Muscle of arm (tissue), 1 donor: ENCODE measurements at regions not wholly inside any gene's neighbourhood (a gene's known extent, or its start where the extent isn't known, plus 50 kb on each side); places are given as distances from the start of the nearest gene placed in this dataset.
"Not testable (repeated sequence)": the region's sequence is repeated elsewhere in the genome, so short reads cannot be mapped to it uniquely, and the experiment has no call there.

Source experiments
- DNase-seq: peaks from one replicate; pipeline ENCODE4 v3.0.0-alpha.2; 2013

DNA sequence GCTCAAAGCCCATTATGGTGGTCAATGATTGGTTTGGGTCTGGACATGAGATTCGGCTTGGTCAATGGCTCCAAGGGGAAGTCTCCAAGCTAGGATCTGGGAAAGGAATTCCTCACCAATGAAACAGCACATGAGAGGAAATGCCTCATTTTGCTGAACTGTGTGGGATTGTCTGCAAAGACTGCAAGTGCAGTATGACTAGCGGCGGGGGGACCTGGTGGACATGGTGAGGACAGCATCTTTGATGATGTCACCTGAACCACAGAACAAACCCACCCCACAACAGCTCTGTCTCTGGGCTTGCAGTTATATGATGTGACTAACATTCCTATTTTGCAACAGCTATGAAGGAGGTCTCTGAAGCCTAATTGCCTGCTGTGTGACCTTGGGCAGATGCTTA, 50.6 kb upstream of the NKD1 start:
- no peak for DNase-seq

DNA sequence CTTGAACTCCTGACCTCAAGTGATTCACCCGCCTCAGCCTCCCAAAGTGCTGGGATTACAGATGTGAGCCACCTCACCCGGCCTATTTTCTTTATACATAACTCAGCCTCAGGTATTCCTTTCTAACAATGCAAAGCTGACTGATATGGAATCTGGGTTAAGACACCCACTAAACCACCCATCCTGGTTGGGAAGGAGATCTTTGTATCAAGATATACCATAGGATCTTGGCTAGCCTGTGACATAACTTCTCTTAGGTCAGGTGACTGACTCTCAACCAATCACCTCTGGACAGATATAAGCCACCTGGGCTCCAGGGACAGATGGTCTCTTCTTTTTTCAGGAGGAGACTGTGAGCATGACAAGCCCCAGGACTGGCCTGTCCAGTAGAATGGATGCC, 51.2 kb upstream of the NKD1 start:
- no peak for DNase-seq

DNA sequence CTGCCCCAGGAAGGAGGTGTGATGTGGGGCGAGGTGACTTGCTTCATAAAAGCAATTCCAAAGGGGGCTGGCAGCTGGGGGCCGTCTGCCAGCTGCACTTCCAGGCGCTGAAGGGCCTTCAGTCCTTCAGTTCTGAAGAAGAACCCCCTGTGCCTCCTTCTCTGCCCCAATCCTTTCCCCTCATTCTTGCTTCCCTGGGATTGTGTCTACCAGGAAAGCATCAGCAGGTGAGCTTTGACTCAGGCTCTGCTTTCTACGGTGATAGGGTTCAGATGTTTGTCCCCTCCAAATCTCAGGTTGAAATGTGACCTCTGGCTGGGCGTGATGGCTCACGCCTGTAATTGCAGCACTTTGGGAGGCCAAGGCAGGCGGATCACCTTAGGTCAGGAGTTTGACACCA, 52.5 kb upstream of the NKD1 start:
- DNase-seq: no peak

DNA sequence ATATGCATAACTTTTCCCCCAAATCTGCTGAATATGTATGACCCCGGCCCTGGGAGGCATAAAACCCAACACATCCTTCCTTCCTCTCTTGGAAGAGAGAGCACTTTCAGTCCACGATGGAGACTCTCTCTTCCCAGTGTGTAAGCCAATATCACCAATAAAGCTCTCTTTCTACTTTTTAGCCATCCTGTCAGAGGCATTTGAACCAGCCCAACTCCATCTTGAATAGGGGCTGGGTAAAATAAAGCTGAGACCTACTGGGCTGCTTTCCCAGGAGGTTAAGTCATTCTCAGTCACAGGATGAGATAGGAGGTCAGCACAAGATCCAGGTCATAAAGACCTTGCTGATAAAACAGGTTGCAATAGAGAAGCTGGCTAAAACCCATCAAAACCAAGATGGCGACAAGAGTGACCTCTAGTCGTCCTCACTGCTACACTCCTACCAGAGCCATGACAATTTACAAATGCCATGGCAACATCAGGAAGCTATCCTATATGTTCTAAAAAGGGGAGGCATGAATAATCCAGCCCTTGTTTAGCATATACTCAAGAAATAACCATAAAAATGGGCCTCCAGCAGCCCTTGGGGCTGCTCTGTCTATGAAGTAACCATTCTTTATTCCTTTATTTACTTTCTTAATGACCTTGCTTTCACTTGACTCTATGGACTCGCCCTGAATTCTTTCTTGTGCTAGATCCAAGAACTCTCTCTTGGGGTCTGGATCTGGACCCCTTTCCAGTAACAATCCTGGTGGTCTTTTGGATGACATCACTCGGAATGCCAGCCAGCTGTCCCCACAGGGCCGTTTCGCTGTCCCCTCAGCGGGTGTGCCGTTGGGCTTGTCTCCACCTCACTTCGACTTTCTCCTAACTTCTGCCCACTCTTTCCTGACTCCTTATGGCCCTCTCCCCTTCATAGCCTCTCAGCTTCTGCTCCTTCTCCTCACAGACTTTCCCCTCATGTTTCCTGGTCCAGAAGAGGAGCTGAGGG, 53.4 kb upstream of the NKD1 start:
- DNase-seq: no peak

DNA sequence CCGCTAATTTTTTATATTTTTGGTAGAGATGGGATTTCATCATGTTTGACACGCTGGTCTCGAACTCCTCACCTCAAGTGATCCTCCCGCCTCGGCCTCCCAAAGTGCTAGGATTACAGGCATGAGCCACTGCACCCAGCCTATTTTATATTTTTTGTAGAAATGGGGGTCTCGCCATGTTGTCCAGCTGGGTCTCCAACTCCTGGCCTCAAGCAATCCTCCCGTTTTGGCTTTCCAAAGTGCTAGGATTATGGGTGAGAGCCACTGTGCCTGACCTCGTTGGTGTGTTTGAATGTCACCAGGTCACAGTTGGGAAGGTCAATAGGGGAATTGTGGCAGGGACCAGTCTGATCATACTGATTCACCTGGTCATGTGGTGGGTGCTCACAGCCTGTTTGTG, 56.7 kb upstream of the NKD1 start:
- no peak for DNase-seq

DNA sequence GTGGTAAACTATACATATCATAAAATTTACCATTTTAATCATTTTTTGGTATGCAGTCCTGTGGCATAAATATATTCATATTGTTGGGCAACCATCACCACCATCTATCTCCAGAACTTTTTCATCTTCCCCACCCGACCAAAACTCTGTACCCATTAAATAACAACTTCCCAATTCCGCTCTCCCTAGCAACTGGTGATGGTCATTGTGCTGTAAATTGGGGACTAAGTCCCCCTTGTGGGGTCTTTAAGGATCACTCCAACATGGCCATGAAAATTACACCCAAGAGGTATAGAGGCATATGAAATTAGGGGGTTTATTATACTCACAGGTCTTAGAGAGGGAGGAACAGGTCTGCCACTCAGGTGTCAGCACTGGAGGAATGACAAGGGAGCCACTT, 57.4 kb upstream of the NKD1 start:
- no peak for DNase-seq

DNA sequence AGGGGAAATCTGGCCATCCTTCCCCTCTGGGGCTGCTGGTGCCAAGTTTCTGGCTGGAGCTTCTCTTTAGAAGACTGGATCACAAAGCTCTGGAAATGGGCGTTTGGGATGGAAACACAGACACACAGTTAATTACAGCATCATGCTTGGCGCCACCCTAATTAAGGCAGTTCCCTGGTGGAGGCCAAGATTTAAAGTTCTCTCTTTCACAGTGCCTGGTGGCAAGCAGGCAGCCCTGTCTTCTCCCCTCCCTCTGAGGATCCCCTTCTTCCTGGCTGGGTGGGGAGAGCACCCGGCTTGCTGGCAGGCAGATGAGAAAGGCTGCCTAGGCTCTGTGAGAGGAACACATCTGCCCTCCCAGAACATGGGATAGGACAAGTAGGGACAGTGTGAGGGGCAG, 59.0 kb upstream of the NKD1 start:
- DNase-seq: no peak

DNA sequence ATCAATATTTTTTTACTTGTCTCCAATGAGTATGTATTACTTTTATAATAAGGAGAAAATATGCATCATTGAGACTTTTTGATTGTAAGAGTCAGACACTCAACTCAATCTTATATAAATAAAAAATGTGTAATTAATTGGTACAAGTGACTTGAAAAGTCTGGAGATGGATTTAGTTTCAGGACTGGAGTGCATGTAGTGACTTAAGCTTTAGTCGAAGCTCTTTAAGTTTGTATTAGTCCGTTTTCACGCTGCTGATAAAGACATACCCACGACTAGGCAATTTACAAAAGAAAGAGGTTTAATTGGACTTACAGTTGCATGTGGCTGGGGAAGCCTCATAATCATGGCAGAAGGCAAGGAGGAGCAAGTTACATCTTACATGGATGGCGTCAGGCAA, 60.7 kb upstream of the NKD1 start:
- no peak for DNase-seq

DNA sequence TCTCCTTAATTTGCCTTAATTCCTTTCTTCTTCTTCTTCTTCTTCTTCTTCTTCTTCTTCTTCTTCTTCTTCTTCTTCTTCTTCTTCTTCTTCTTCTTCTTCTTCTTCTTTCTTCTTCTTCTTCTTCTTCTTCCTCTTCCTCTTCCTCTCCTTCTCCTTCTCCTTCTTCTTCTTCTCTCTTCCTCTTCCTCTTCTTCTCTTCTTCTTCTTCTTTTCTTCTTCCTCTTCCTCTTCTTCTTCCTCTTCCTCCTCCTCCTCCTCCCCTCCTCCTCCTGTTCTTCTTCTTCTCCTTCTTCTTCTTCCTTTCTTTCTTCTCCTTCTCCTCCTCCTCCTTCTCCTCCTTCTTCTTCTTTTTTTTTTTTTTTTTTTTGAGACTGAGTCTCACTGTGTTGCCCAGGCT, 62.0 kb upstream of the NKD1 start:
- DNase-seq: not testable (repeated sequence)

DNA sequence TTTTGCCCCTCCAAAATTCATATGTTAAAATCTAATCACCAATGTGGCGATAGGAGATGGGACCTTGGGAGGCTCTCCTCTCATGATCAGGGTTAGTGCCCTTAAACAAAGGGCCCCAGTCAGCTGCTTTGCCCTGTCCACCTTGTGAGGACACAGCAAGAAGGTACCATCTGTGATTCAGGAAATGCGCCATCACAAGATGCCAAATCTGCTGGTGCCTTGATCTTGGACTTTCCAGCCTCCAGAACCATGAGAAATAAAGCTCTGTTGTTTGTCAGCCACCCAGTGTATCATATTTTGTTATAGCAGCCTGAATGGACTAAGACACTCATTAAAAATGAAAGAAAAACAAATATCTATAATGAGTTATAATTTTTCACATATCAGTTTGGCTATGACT, 63.0 kb upstream of the NKD1 start:
- DNase-seq: no peak

DNA sequence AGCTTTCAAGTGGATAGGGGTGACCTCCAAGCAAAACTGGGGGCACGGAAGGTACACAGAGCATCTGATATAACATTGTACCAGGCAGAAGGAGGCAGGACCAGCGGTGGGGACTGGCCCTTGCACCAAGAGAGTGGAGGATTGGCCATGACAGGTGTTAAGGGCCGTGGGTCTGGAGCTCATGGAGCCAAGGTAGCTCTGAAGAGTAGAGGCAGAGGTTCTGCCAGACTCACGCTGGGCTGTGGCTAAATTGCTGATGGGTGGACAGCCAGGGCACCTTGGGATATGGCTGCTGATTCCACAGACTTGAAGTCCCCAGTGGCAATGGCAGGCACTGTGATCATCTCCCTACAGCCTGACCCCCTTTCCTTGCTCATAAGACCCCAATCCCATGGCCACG, 65.9 kb upstream of the NKD1 start:
- no peak for DNase-seq

DNA sequence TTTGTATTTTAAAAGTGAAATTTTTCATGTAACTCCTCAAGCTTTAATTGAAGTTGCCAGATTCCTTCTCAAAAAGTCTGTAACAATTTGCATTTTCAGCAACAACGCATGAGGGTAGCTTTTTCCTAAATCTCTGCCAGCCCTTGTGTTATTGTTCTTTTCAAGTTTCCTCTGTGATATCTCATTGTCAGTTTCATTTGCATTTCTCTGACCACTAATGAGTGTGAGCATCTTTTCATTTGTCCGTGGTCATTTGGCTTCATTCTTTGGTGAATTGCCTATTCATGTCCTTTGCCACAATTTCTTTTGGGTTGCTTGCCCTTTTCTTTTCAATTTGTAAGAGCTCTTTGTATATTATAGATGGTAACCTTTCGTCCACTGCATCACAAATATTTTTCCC, 68.0 kb upstream of the NKD1 start:
- no peak for DNase-seq

DNA sequence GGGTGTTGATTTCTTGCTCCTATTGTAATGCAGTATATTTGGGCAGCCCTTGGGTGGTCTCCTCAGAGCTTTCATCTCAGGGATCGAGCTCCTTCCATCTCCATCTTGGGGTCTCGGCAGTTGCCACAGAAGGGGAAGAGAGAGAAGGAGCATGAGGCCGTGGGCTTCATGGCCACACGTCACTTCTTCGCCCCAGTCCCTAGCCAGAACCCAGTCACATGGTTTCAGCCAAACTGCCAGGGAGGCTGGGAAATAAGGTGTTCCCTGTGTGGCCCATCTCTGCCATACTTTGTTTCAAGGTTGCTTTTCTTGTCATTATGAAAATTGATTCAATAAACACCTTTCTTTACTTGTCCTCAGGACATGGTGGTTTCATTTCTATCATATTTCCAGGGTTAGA, 68.4 kb upstream of the NKD1 start:
- DNase-seq: no peak

DNA sequence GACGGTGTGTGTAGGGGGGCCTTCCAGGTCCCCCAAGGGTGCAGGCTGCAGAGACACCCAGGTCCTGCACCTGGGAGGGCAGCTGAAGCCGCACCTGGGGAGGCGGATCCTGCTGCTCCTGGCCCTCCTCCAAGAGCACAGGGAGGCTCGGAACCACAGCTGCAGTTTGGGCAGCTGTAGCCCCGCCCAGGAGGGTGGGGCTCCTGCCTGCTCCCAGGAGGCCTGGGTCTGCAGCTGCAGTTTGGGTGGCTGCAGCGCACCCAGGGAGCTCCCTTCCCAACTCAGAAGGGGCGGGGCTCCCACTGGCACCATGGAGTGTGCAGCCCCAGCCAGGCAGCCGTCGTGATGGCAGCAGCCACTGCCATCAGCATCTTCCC, 69.4 kb upstream of the NKD1 start:
- no peak for DNase-seq

DNA sequence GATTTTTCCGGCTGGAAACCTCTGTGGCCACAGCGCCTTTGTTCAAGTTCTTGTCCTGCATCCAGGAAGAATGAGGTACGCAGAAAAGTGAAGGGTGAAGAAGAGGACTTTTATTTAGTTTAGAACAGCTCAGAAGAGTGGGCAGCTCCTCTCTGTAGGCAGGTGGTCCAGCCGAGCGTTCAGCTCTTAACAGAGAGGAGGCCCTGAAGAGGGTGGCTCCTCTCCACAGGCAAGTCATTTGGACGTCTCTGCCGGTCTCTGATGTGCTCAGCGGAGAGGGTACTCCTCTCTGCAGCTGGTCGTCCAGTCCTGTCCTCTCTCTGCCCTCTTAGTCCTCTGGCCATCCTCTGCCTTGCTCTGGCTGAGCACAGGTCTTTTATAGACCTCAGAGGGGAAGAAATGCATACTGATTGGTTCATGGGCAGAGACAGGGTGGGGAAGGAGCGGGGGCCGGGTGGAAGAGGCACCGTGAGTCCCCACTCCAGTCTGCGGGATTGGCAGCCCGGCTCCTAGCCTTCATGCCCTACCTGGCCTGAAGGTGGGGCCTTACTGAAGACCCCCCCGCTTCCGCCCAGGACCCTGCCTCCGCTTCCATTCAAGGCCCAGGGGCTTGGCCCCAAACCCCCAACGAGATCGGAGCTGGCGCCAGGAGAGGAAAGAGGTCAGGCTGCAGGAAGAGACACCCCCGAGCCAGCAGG, 70.0 kb upstream of the NKD1 start:
- DNase-seq: no peak

DNA sequence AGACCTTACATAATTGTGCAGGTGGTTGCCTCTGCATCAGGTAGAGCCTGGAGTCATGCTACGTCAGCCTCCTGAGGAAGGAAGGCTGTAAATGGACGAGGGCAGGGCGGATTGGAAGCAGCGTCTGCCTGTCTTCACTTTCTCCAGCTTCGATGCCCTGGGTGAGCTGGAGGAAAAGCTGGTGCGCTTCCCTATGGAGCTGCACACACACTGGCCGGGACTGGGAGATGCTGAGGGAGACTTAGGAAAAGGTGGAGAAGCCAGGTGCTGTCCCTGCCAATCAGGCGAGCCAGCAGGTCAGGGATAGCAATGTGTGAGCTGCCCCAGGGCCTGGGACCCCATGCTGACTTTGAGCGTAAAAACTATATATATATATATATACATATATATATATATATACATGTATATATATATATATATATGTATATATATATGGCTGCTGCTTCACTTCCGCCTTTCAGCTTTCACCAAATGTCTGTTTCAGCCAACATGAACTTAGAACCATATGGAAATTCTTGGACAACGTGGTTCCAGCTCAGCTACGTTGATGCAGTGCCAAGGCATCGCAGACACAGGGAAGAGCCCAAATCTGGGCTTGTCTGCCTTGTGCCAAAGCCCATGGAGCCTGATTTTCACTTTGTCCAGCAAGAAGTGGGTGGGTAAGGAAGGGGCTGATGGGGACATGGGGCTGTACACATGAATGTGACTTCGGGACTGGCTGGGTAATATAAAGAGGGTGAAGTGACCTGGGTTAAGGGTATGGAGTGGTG, 71.5 kb upstream of the NKD1 start:
- no peak for DNase-seq

DNA sequence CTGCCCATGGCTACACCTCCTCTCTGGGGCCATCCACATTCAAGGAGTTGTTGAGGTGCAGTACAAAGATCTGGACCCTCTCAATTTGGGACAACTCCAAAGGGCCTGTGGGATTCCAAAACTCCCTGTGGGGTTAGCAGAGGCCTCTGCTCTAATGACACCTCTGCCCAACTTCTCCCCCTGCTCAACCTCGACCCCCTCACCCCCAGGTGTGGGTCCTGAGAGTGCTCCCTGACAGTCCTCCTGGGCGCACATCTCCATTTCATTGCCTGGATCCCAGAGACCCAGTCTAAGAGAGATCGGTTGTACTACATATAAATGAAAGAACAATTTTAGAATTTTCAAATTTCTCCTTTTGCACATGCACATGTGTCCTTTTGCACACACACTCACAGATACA, 73.0 kb upstream of the NKD1 start:
- no peak for DNase-seq

DNA sequence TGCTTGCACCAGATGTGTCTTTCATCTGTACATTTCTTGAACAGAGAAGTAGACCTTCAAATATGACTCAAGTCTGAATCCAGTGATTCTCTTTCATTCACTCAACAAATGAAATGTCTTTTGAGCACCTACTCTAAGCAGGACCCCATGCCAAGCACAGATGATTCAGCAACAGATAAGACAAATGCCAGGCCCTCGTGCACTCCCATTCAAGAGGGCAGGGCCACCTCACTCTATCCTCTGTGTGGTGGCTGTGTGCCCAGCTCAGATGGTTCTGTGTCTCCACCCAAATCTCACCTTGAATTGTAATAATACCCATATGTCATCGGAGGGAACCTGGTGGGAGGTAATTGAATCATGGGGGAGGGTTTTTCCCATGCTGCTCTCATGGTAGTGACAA, 74.1 kb upstream of the NKD1 start:
- no peak for DNase-seq

DNA sequence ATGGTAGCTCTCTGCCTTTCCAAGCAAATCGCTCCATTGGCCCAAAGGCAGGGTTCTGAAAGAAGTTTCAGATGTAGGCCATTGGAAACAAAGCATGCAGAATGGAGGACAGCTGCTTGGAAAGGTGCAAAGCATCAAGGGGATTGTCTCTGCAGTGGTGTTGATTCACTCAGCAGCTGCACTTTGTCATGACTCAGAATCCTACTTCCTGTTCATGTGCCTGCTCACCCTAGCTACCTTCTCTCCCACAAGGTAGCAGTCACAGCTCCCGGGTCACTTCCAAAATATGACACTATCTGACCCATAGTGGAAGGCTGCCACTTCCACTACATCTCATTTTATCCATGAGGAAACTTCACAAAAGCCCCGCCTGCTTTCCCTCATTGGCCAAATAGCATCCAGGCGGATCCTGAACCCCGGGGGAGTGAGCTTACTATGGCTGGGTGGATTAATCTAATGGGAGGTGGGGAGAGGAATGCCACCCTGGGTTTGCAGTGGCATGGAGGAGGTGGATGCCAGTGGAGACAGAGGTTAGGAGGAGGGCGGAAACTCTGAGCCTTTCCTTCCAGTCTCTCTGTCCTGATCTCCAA, 74.7 kb upstream of the NKD1 start:
- DNase-seq: no peak

DNA sequence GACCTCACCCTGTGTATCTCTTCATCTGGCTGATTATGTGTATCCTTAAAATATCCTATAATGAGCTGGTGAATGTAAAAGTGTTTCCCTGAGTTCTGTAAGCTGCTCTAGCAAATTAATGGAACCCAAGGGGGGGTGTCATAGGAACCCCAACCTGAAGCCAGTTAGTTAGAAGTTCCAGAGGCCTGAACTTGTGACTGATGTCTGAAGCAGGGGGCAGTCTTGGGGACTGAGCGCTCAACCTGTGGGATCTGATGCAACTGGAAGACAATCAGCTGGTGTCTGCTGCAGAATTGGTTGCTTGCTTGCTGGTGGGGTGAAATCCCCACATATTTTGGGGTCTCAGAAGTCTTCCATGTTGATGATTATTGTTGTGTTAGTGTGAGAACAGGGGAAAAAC, 75.7 kb upstream of the NKD1 start:
- no peak for DNase-seq

DNA sequence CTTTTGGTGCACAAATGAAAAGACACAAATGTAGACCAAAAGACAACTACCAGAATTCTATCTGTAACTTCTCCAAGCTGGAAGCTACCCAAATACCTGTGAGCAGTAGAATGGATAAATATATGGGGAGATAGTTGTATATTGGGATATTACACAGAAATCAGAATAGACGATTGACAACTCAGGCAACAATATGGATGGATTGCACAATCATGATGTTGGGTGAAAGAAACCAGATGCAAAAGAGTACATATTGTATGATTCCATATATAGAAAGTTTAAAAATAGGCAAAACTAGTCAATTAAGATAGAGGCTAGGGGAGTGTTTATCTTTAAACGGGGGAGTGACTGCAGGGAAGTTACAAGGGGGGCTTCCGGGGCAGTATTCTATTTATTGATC, 77.5 kb upstream of the NKD1 start:
- DNase-seq: no peak

DNA sequence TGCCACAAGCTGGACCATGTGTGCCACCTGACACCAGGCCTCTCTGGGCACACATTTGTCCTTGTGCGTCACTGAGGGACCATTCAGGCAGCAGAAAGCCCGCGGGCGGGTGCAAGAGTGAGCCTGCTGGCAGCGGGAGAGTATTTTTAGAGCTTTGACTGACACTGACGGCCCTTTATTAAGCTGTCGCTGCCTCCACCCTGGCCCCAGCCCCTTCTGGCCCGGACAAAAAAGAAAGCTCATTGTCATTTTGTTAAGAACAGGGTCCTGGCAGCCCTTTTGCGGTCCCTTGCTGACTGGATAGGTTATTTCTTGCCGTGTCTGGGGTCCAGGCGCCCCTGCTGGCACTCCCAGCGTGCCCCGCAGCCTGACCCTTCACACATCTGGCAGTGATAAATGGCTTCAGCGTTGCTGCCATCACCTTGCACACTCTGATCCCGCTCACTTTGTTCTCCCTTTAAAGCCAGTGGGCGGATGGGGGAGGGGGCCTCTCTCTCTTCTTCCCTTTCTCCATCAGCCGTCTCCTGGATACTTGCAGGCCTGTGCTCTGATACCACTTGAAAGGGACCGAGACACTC, 78.4 kb upstream of the NKD1 start:
- DNase-seq: peak; percentile 15
